OCI-LY7 (cell line): ENCODE measurements at regions not wholly inside any gene's neighbourhood (a gene's known extent, or its start where the extent isn't known, plus 50 kb on each side); places are given as distances from the start of the nearest gene placed in this dataset.

Source experiments
- BruUV-seq: library from RNA; stranded (reverse); fragments of 400-500 nt; replicated peaks from 2 replicates; lab custom pipeline; 2021; lab: Mats Ljungman, UMichigan
- CTCF ChIA-PET: fragments of 300-600 bp; sonication (Branson Sonifier 250); formaldehyde crosslinking; loops from one replicate; lab custom pipeline; 2022; ENCODE audit warnings: antibody characterized with exemption; ENCODE audit not compliant: unreplicated experiment; lab: Charles Lee
- POLR2A ChIA-PET: fragments of 300-600 bp; sonication (Branson Sonifier 250); formaldehyde crosslinking; loops from one replicate; lab custom pipeline; 2022; ENCODE audit warnings: antibody characterized with exemption; lab: Charles Lee
- DNase-seq: peaks from one replicate; pipeline ENCODE4 v3.0.0-alpha.2; 2015; ENCODE audit warnings: low spot score
- H2AFZ ChIP-seq: fragments of 200-600 bp; sonication (generic), shearing (Covaris generic); 2 replicates; pipeline ENCODE4 v1.6.1; 2014; ENCODE audit warnings: mild to moderate bottlenecking, antibody characterized with exemption, low read length, moderate library complexity
- H3K27ac ChIP-seq: fragments of 200-600 bp; sonication (generic); 2 replicates; pipeline ENCODE4 v1.5.1; 2014; ENCODE audit warnings: mixed run types, low read depth, mild to moderate bottlenecking, moderate library complexity, low read length, inconsistent platforms; ENCODE audit not compliant: poor library complexity, severe bottlenecking
- H3K36me3 ChIP-seq: fragments of 200-600 bp; sonication (generic); 2 replicates; pipeline ENCODE4 v1.6.1; 2014; ENCODE audit warnings: mild to moderate bottlenecking, antibody characterized with exemption, low read length, moderate library complexity, mixed read lengths; ENCODE audit not compliant: insufficient read depth
- H3K4me1 ChIP-seq: fragments of 200-600 bp; sonication (generic); 2 replicates; pipeline ENCODE4 v1.5.1; 2014; ENCODE audit warnings: mild to moderate bottlenecking, low read length; ENCODE audit not compliant: insufficient read depth, poor library complexity, severe bottlenecking
- H3K4me2 ChIP-seq: fragments of 200-600 bp; sonication (generic); 2 replicates; pipeline ENCODE4 v1.6.1; 2014; ENCODE audit warnings: mild to moderate bottlenecking, low read length
- H3K4me3 ChIP-seq: fragments of 200-600 bp; sonication (generic); 2 replicates; pipeline ENCODE4 v1.5.1; 2014; ENCODE audit warnings: mild to moderate bottlenecking, low read depth, low read length; ENCODE audit not compliant: poor library complexity, severe bottlenecking
- H3K79me2 ChIP-seq: fragments of 200-600 bp; sonication (generic); 2 replicates; pipeline ENCODE4 v1.6.1; 2016; ENCODE audit warnings: low read depth, mild to moderate bottlenecking, low read length, moderate library complexity, mixed read lengths; ENCODE audit not compliant: insufficient read depth
- H3K9me2 ChIP-seq: fragments of 200-600 bp; sonication (generic); 2 replicates; pipeline ENCODE4 v1.6.1; 2016; ENCODE audit warnings: mild to moderate bottlenecking, low read length, mixed read lengths; ENCODE audit not compliant: insufficient read depth
- H3K9me3 ChIP-seq: fragments of 200-600 bp; sonication (generic); 2 replicates; pipeline ENCODE4 v1.6.1; 2014; ENCODE audit warnings: mild to moderate bottlenecking, mixed run types, low read length, mixed read lengths
- H4K20me1 ChIP-seq: fragments of 200-600 bp; sonication (generic); 2 replicates; pipeline ENCODE4 v1.6.1; 2014; ENCODE audit warnings: mild to moderate bottlenecking, antibody characterized with exemption, low read length, moderate library complexity, mixed read lengths; ENCODE audit not compliant: insufficient read depth
- EZH2phosphoT487 ChIP-seq: fragments of 200-600 bp; sonication (generic); IDR thresholded peaks from 2 replicates; pipeline ENCODE4 v1.6.1; 2018; ENCODE audit warnings: low read depth, borderline replicate concordance, mild to moderate bottlenecking, mixed run types, antibody characterized with exemption, low read length, moderate library complexity, mixed read lengths
- intact Hi-C: fragments of 100-400 bp; cut with micrococcal nuclease; formaldehyde crosslinking; loops from one replicate; pipeline ENCODE4 v1.10.0; 2022; ENCODE audit not compliant: unreplicated experiment
- TF ChIP-seq, protein P1 (sequence below): fragments of 200-600 bp; sonication (generic); conservative IDR thresholded peaks from 2 replicates; pipeline ENCODE4 v1.5.1; 2014; ENCODE audit warnings: mild to moderate bottlenecking, antibody characterized with exemption, low read length, moderate library complexity, mixed read lengths

DNA sequence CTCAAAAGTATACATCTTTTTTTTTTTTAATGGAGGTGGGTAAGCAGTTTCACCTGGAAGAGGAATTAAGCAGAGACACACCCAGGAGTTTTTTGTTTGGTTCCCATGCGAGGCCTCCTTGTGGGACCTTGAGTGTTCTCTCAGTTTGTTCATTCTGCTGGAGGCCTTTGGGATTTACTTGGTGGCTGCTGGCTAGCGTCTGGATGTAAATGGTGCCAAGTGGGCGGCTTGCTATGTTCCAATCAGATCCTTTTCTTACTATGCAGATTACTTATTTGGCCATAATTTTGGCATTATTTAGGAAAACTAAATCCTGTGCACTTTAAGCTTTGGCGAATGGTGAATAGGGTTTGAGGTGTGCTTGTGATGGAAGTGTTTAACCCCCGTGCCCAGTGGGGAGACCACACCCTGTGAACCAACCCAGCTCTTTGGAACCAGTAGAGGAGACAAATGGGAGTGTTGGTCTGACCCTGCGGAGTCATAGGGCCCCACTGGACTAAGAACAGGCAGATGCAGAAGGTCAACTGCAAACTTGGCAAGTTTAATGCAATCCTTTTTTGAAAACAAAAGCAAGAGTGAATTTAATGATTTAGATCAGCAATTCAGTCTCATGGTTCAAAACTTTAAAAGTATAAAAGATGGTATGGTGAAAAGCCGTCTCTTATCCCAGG is 79.4 kb downstream of the EBLN2 start:
- Histone ChIP-seq H3K27ac (no peak overlapping the region), H4K20me1 (no peaks in the 10 kb centered on the region), H2AFZ (no peak overlapping the region), H3K4me2 (no peak overlapping the region), H3K9me2 (no peaks in the 10 kb centered on the region), H3K4me1 (no peaks in the 10 kb centered on the region), H3K79me2 (no peaks in the 10 kb centered on the region), H3K36me3 (no peaks in the 10 kb centered on the region), H3K9me3 (no peaks in the 10 kb centered on the region), H3K4me3 (no peak overlapping the region)
- ChIA-PET POLR2A (no interaction called here), CTCF (no interaction called here)
- BruUV-seq, result no TSS peak
- TF ChIP-seq, protein P1, sequence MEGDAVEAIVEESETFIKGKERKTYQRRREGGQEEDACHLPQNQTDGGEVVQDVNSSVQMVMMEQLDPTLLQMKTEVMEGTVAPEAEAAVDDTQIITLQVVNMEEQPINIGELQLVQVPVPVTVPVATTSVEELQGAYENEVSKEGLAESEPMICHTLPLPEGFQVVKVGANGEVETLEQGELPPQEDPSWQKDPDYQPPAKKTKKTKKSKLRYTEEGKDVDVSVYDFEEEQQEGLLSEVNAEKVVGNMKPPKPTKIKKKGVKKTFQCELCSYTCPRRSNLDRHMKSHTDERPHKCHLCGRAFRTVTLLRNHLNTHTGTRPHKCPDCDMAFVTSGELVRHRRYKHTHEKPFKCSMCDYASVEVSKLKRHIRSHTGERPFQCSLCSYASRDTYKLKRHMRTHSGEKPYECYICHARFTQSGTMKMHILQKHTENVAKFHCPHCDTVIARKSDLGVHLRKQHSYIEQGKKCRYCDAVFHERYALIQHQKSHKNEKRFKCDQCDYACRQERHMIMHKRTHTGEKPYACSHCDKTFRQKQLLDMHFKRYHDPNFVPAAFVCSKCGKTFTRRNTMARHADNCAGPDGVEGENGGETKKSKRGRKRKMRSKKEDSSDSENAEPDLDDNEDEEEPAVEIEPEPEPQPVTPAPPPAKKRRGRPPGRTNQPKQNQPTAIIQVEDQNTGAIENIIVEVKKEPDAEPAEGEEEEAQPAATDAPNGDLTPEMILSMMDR, result no peak
- intact Hi-C loops, result no loop called here
- DNase-seq, result no peak

DNA sequence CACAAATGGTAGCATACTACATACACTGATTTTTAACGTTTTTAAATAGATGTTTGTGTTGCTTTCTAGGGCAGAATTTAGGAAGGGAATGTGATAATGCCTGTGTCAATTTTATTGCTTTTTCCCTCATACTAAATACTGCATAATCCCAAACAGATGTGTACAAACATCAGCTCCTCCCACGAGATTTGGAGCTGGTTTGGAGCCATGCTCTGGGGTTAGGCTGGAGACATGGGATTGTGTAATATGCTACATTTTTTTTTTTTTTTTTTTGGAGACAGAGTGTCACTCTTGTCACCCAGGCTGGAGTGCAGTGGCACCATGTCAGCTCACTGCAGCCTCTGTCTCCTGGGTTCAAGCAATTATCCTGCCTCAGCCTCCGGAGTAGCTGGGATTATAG is 80.1 kb downstream of the EBLN2 start:
- no peaks in the 10 kb centered on the region for H3K9me3 ChIP-seq
- CTCF ChIA-PET, result no interaction called here
- no peak for TF ChIP-seq EZH2phosphoT487
- TF ChIP-seq, protein P1, result no peak

DNA sequence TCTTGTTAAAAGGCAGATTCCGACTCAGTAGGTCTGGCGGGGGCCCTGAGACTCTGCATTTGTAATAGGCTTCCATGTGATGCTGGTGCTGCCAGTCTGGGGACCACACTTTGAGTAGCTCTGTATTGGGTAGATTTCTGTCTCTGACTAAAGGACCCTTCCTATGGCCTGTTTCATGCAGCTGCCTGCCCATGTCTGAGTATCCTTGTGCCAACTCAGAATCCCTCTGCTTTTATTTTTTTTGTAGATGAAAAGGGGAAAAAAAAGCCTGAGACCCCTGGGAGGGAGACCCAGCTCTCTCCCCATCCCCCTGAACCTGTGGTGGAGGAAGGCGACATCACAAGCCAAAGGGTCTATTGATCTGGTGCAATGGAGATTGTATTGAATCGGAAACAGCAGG is 81.9 kb downstream of the EBLN2 start:
- POLR2A ChIA-PET, result interaction anchor here (0.6 kb wide), 1 partner anchor 48 kb away, joined by 4 read pairs; no protein-coding TSS in a partner anchor
- Histone ChIP-seq H3K9me2 (no peaks in the 10 kb centered on the region), H3K9me3 (no peaks in the 10 kb centered on the region), H3K4me3 (no peak overlapping the region), H3K36me3 (no peaks in the 10 kb centered on the region), H3K4me1 (no peaks in the 10 kb centered on the region), H2AFZ (no peak overlapping the region), H3K27ac (no peak overlapping the region), H4K20me1 (no peaks in the 10 kb centered on the region), H3K79me2 (no peaks in the 10 kb centered on the region), H3K4me2 (no peak overlapping the region)
- DNase-seq, result no peak
- intact Hi-C loops, result no loop called here
- no TSS peak for BruUV-seq
- TF ChIP-seq EZH2phosphoT487, result no peak
- TF ChIP-seq, protein P1, result no peak
- CTCF ChIA-PET, result interaction anchor here (0.6 kb wide), 1 partner anchor 46 kb away, joined by 3 read pairs; no protein-coding TSS in a partner anchor

More for the DNA sequence above, 80.1 kb downstream of the EBLN2 start:
- Histone ChIP-seq H3K4me3 (no peak overlapping the region), H3K79me2 (no peaks in the 10 kb centered on the region), H2AFZ (no peak overlapping the region), H3K27ac (no peak overlapping the region), H3K4me1 (no peaks in the 10 kb centered on the region), H3K9me2 (no peaks in the 10 kb centered on the region), H3K4me2 (no peak overlapping the region), H4K20me1 (no peaks in the 10 kb centered on the region), H3K36me3 (no peaks in the 10 kb centered on the region)
- intact Hi-C loops, result no loop called here
- POLR2A ChIA-PET, result no interaction called here
- no peak for DNase-seq
- no TSS peak for BruUV-seq
